Activated CD8-positive, alpha-beta memory T cell treated with anti-CD3 and anti-CD28 coated beads, Interleukin-2, amount 50 U/mL, for 48 hours (primary cell): ENCODE measurements at regions not wholly inside any gene's neighbourhood (a gene's known extent, or its start where the extent isn't known, plus 50 kb on each side); places are given as distances from the start of the nearest gene placed in this dataset.
A peak's percentile ranks its signal among the peaks of the same experiment; 100 is the strongest.

Experiments used
- DNase-seq: peaks from one replicate; pipeline ENCODE4 v3.0.0-alpha.2; 2020

- DNase-seq = no peak
These were observed 96.8 kb downstream of the SNRPN start for GRCh38 chr15:25051399-25052154.

- peak; percentile 13 for DNase-seq
These were observed 97.6 kb downstream of the SNRPN start for GRCh38 chr15:25052191-25052999.

- DNase-seq = peak; percentile 13
These were observed 98.4 kb downstream of the SNRPN start for GRCh38 chr15:25053000-25053815.

- peak; percentile 26 for DNase-seq
These were observed 99.5 kb downstream of the SNRPN start for GRCh38 chr15:25054329-25054728.

GRCh38 chr15:25054943-25055342, 100.2 kb downstream of the SNRPN start:
- no peak for DNase-seq

- DNase-seq = peak; percentile 4
These were observed 100.7 kb downstream of the SNRPN start for GRCh38 chr15:25055356-25056068.

- DNase-seq = peak; percentile 40
These were observed 102.0 kb downstream of the SNRPN start for GRCh38 chr15:25056484-25057425.

GRCh38 chr15:25057574-25057973, 102.8 kb downstream of the SNRPN start:
- DNase-seq = peak; percentile 7

- DNase-seq = peak; percentile 13
These were observed 103.4 kb downstream of the SNRPN start for GRCh38 chr15:25058080-25058785.

GRCh38 chr15:25059698-25060471, 105.1 kb downstream of the SNRPN start:
- DNase-seq = no peak

GRCh38 chr15:25060472-25060803, 105.7 kb downstream of the SNRPN start:
- no peak for DNase-seq

- DNase-seq = no peak
These were observed 106.3 kb downstream of the SNRPN start for GRCh38 chr15:25060996-25061620.

- DNase-seq = no peak
These were observed 107.2 kb downstream of the SNRPN start for GRCh38 chr15:25061808-25062550.

- DNase-seq = no peak
These were observed 108.0 kb downstream of the SNRPN start for GRCh38 chr15:25062551-25063430.

GRCh38 chr15:25065286-25065685, 110.5 kb downstream of the SNRPN start:
- no peak for DNase-seq

- DNase-seq = no peak
These were observed 111.1 kb downstream of the SNRPN start for GRCh38 chr15:25065876-25066275.

- DNase-seq = no peak
These were observed 111.9 kb downstream of the SNRPN start for GRCh38 chr15:25066708-25067107.
